Neural cell (in vitro differentiated cells): ENCODE measurements at regions not wholly inside any gene's neighbourhood (a gene's known extent, or its start where the extent isn't known, plus 50 kb on each side); places are given as distances from the start of the nearest gene placed in this dataset.

Source experiments
- H2AFZ ChIP-seq: fragments of 200-600, 300-800 bp; sonication (generic), shearing (Covaris generic); 2 replicates; pipeline ENCODE4 v1.6.0; 2014; ENCODE audit warnings: low read depth, mild to moderate bottlenecking, antibody characterized with exemption, low read length, moderate library complexity
- H3F3A ChIP-seq: fragments of 200-600 bp; shearing (Covaris generic); 2 replicates; pipeline ENCODE4 v1.6.1; 2016; ENCODE audit warnings: mild to moderate bottlenecking, moderate library complexity, mixed read lengths, antibody characterized with exemption, low read length; ENCODE audit not compliant: insufficient read depth, poor library complexity, severe bottlenecking
- H3K27ac ChIP-seq: fragments of 200-600, 300-800 bp; sonication (generic), shearing (Covaris generic); 2 replicates; pipeline ENCODE4 v1.5.1; 2014; ENCODE audit warnings: mild to moderate bottlenecking, low read length, moderate library complexity
- H3K27me3 ChIP-seq: fragments of 300-800, 200-600 bp; sonication (generic), shearing (Covaris generic); 2 replicates; pipeline ENCODE4 v1.6.0; 2014; ENCODE audit warnings: mild to moderate bottlenecking, low read depth, low read length, moderate library complexity; ENCODE audit not compliant: insufficient read depth
- H3K36me3 ChIP-seq: fragments of 300-800, 200-600 bp; sonication (generic), shearing (Covaris generic); 2 replicates; pipeline ENCODE4 v1.5.1; 2014; ENCODE audit warnings: mild to moderate bottlenecking, antibody characterized with exemption, low read length, moderate library complexity; ENCODE audit not compliant: insufficient read depth
- H3K4me2 ChIP-seq: fragments of 300-800, 200-600 bp; sonication (generic), shearing (Covaris generic); 2 replicates; pipeline ENCODE4 v1.6.0; 2014; ENCODE audit warnings: mild to moderate bottlenecking, low read length
- H3K4me3 ChIP-seq: fragments of 300-800, 200-600 bp; sonication (generic), shearing (Covaris generic); 2 replicates; pipeline ENCODE4 v1.5.1; 2014; ENCODE audit warnings: mild to moderate bottlenecking, low read length, moderate library complexity
- H3K79me2 ChIP-seq: fragments of 200-600 bp; shearing (Covaris generic); replicated peaks from 2 replicates; pipeline ENCODE4 v1.6.0; 2014; ENCODE audit warnings: mild to moderate bottlenecking, low read length, moderate library complexity; ENCODE audit not compliant: insufficient read depth
- H3K9ac ChIP-seq: fragments of 300-800, 200-600 bp; sonication (generic), shearing (Covaris generic); 2 replicates; pipeline ENCODE4 v1.6.1; 2016; ENCODE audit warnings: mild to moderate bottlenecking, low read length, mixed read lengths
- H3K9me2 ChIP-seq: fragments of 200-600 bp; shearing (Covaris generic); 2 replicates; pipeline ENCODE4 v1.6.1; 2016; ENCODE audit warnings: mild to moderate bottlenecking, low read length, mixed read lengths; ENCODE audit not compliant: insufficient read depth
- H3K9me3 ChIP-seq: fragments of 200-600, 300-800 bp; sonication (generic), shearing (Covaris generic); 2 replicates; pipeline ENCODE4 v1.6.1; 2016; ENCODE audit warnings: mild to moderate bottlenecking, mixed run types, low read length, moderate library complexity, mixed read lengths
- H4K20me1 ChIP-seq: fragments of 200-600 bp; shearing (Covaris generic); 2 replicates; pipeline ENCODE4 v1.6.1; 2016; ENCODE audit warnings: mild to moderate bottlenecking, mixed run types; ENCODE audit not compliant: insufficient read depth
- EP300 ChIP-seq: fragments of 450-650 bp; conservative IDR thresholded peaks from 2 replicates; pipeline ENCODE4 v1.6.1; 2014; ENCODE audit warnings: antibody characterized with exemption, mild to moderate bottlenecking, moderate library complexity; ENCODE audit not compliant: poor library complexity, severe bottlenecking
- EZH2 ChIP-seq: fragments of 200-600, 300-800 bp; shearing (Covaris generic), sonication (generic); IDR thresholded peaks from 2 replicates; pipeline ENCODE4 v1.6.1; 2014; ENCODE audit warnings: antibody characterized with exemption, low read length, borderline replicate concordance, mild to moderate bottlenecking; ENCODE audit not compliant: insufficient read depth, poor library complexity, severe bottlenecking
- MXI1 ChIP-seq: fragments of 450-650 bp; conservative IDR thresholded peaks from 2 replicates; pipeline ENCODE4 v1.6.1; 2014; ENCODE audit warnings: antibody characterized with exemption, mild to moderate bottlenecking; ENCODE audit not compliant: poor library complexity, severe bottlenecking
- POLR2AphosphoS5 ChIP-seq: IDR thresholded peaks from 2 replicates; pipeline ENCODE4 v1.6.1; 2012
- RAD21 ChIP-seq: fragments of 450-650 bp; conservative IDR thresholded peaks from 2 replicates; pipeline ENCODE4 v1.6.1; 2014; ENCODE audit warnings: antibody characterized with exemption, mild to moderate bottlenecking, moderate library complexity
- SMC3 ChIP-seq: fragments of 450-650 bp; conservative IDR thresholded peaks from 2 replicates; pipeline ENCODE4 v1.6.1; 2014; ENCODE audit warnings: antibody characterized with exemption, mild to moderate bottlenecking, moderate library complexity; ENCODE audit not compliant: poor library complexity
- TAF1 ChIP-seq: IDR thresholded peaks from 2 replicates; pipeline ENCODE4 v1.6.1; 2012; ENCODE audit warnings: low read depth
- TF ChIP-seq, protein P1 (sequence below): fragments of 450-650 bp; IDR thresholded peaks from 2 replicates; pipeline ENCODE4 v1.5.1; 2014; ENCODE audit warnings: antibody characterized with exemption, mild to moderate bottlenecking, moderate library complexity; ENCODE audit not compliant: poor library complexity, severe bottlenecking
- TF ChIP-seq, protein P2 (sequence below): IDR thresholded peaks from 2 replicates; pipeline ENCODE4 v1.6.1; 2012; ENCODE audit warnings: borderline replicate concordance

DNA sequence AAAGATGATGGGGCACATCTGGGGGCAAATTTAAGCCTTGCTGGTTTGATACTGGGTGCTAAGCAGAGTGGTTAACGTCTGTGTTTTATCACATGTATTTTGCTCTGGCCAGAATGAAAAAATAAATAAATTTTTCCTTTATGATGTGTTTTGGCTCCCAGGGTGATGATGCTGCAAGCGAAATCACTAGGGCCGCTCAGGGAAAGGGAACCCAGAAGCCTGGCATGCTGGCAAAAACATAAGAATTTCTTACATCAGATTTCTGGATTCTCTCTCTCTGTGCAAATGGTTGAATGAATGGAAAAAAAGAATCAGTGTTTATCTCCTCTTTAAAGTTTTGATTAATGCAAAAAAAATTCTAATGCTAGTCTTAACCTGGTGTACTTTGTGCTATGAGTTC is 1975.2 kb upstream of the C9orf72 start:
- Histone ChIP-seq H3K9me3 (no peaks in the 10 kb centered on the region), H3K36me3 (no peaks in the 10 kb centered on the region), H2AFZ (no peak overlapping the region), H3K27me3 (no peaks in the 10 kb centered on the region), H3K4me3 (no peak overlapping the region), H3F3A (no peaks in the 10 kb centered on the region), H3K4me2 (no peak overlapping the region), H4K20me1 (no peaks in the 10 kb centered on the region), H3K9me2 (no peaks in the 10 kb centered on the region), H3K9ac (no peak overlapping the region), H3K79me2 (no peaks in the 10 kb centered on the region), H3K27ac (no peak overlapping the region)
- TF ChIP-seq MXI1 (no peak), TAF1 (no peak)

DNA sequence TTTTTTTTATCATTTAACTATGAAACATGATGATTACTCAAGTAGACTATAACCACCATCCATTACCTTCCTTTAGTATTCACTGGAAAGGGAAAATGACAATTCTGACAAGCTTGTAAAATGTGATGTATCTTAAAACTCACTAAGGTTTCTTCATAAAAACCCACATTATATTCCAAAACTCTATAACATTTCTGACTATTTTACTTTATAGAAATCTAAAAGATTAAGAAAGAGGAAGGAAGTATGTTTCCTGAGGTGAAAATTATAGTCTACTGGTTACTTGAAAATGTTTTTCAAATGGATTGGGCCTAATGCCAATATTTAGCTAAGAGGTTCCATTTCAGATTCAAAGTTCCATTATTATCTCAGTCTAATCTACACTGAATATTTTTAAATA is 1982.2 kb upstream of the C9orf72 start:
- Histone ChIP-seq H4K20me1 (no peaks in the 10 kb centered on the region), H3K27ac (no peak overlapping the region), H3K4me3 (no peak overlapping the region), H3K36me3 (no peaks in the 10 kb centered on the region), H3K9ac (no peak overlapping the region), H3K27me3 (no peaks in the 10 kb centered on the region), H3K4me2 (no peak overlapping the region), H3K9me3 (no peaks in the 10 kb centered on the region), H2AFZ (no peak overlapping the region), H3K79me2 (no peaks in the 10 kb centered on the region), H3K9me2 (no peaks in the 10 kb centered on the region), H3F3A (no peaks in the 10 kb centered on the region)
- TF ChIP-seq RAD21 (no peak), TAF1 (no peak), SMC3 (no peak), POLR2AphosphoS5 (no peak), EP300 (no peak), EZH2 (no peak), MXI1 (no peak)
- TF ChIP-seq, protein P1, sequence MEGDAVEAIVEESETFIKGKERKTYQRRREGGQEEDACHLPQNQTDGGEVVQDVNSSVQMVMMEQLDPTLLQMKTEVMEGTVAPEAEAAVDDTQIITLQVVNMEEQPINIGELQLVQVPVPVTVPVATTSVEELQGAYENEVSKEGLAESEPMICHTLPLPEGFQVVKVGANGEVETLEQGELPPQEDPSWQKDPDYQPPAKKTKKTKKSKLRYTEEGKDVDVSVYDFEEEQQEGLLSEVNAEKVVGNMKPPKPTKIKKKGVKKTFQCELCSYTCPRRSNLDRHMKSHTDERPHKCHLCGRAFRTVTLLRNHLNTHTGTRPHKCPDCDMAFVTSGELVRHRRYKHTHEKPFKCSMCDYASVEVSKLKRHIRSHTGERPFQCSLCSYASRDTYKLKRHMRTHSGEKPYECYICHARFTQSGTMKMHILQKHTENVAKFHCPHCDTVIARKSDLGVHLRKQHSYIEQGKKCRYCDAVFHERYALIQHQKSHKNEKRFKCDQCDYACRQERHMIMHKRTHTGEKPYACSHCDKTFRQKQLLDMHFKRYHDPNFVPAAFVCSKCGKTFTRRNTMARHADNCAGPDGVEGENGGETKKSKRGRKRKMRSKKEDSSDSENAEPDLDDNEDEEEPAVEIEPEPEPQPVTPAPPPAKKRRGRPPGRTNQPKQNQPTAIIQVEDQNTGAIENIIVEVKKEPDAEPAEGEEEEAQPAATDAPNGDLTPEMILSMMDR = no peak
- TF ChIP-seq, protein P2, sequence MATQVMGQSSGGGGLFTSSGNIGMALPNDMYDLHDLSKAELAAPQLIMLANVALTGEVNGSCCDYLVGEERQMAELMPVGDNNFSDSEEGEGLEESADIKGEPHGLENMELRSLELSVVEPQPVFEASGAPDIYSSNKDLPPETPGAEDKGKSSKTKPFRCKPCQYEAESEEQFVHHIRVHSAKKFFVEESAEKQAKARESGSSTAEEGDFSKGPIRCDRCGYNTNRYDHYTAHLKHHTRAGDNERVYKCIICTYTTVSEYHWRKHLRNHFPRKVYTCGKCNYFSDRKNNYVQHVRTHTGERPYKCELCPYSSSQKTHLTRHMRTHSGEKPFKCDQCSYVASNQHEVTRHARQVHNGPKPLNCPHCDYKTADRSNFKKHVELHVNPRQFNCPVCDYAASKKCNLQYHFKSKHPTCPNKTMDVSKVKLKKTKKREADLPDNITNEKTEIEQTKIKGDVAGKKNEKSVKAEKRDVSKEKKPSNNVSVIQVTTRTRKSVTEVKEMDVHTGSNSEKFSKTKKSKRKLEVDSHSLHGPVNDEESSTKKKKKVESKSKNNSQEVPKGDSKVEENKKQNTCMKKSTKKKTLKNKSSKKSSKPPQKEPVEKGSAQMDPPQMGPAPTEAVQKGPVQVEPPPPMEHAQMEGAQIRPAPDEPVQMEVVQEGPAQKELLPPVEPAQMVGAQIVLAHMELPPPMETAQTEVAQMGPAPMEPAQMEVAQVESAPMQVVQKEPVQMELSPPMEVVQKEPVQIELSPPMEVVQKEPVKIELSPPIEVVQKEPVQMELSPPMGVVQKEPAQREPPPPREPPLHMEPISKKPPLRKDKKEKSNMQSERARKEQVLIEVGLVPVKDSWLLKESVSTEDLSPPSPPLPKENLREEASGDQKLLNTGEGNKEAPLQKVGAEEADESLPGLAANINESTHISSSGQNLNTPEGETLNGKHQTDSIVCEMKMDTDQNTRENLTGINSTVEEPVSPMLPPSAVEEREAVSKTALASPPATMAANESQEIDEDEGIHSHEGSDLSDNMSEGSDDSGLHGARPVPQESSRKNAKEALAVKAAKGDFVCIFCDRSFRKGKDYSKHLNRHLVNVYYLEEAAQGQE = no peak

DNA sequence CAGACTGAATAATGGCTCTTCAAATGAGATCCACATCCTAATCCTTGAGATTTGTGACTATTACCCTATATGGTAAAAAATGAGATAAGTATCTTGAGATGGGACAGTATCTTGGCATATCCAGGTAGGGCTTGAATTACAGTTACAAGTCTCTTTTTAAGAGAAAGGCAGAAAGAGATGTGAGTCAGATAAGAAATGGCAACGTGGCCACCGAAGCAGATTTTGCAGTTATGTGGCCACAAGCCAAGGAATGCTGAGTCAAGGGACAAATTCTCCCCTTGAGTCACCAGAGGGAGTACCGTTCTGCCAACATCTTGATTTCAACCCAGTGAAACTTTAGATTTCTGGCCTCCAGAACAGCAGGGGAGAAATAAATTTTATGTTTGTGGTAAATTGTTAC is 1983.0 kb upstream of the C9orf72 start:
- Histone ChIP-seq H3K9me2 (no peaks in the 10 kb centered on the region), H2AFZ (no peak overlapping the region), H3K4me3 (no peak overlapping the region), H3K9me3 (no peaks in the 10 kb centered on the region), H3K27me3 (no peaks in the 10 kb centered on the region), H3K79me2 (no peaks in the 10 kb centered on the region), H3K4me2 (no peak overlapping the region), H4K20me1 (no peaks in the 10 kb centered on the region), H3K9ac (no peak overlapping the region), H3K27ac (no peak overlapping the region), H3K36me3 (no peaks in the 10 kb centered on the region), H3F3A (no peaks in the 10 kb centered on the region)
- TF ChIP-seq, protein P1 = no peak
- TF ChIP-seq POLR2AphosphoS5 (no peak), EZH2 (no peak), EP300 (no peak), MXI1 (no peak)
- TF ChIP-seq, protein P2 = no peak
